Left lung (tissue), 4 donors: ENCODE measurements at regions not wholly inside any gene's neighbourhood (a gene's known extent, or its start where the extent isn't known, plus 50 kb on each side); places are given as distances from the start of the nearest gene placed in this dataset.

Experiments used
- ATAC-seq: fragments of 200-7000 bp; cut with Tn5 transposase; one replicate; pipeline ENCODE4 v1.9.1; 2020; ENCODE audit warnings: moderate library complexity
- DNase-seq, 4 donors: peaks; one replicate each; pipeline ENCODE4 v3.0.0-alpha.2; 2013 to 2020
- H3K27ac ChIP-seq, 2 donors: fragments of 200-600 bp; sonication (generic) in 1 of 2; one replicate each; pipeline versions ENCODE4 v1.5.0 to v1.8.0; 2020 to 2021
- H3K27me3 ChIP-seq, 2 donors: fragments of 200-600 bp; sonication (generic) in 1 of 2; one replicate each; pipeline versions ENCODE4 v1.5.0 to v1.8.0; 2020 to 2021
- H3K36me3 ChIP-seq, 2 donors: fragments of 200-600 bp; sonication (generic) in 1 of 2; one replicate each; pipeline versions ENCODE4 v1.5.0 to v1.8.0; 2020 to 2021
- H3K4me1 ChIP-seq, 2 donors: fragments of 200-600 bp; one replicate each; pipeline ENCODE4 v1.8.0; 2021
- H3K4me3 ChIP-seq, 2 donors: fragments of 200-600 bp; sonication (generic) in 1 of 2; one replicate each; pipeline versions ENCODE4 v1.5.0 to v1.8.0; 2020 to 2021; ENCODE audit warnings: mild to moderate bottlenecking in 1 of 2
- H3K9me3 ChIP-seq, 2 donors: fragments of 200-600 bp; sonication (generic) in 1 of 2; one replicate each; pipeline versions ENCODE4 v1.5.0 to v1.8.0; 2020 to 2021
- CTCF ChIP-seq, 2 donors: fragments of 200-600 bp; sonication (generic) in 1 of 2; IDR thresholded peaks; one replicate each; pipeline versions ENCODE4 v1.5.0 to v1.8.0; 2021; ENCODE audit warnings: antibody characterized with exemption in 2 of 2
- intact Hi-C, 2 donors: fragments of 100-400 bp; cut with DNase I; formaldehyde crosslinking; loops; one replicate each; pipeline versions ENCODE4 v1.11.2 to v1.14.2; 2022
- donor health status: DM: no; HTN: yes; CAD: no.
- donor health status: DM: no; HTN: no; CAD: no.

- Histone ChIP-seq H3K27ac (no peak overlapping the region), H3K27me3 (no peaks in the 10 kb centered on the region), H3K4me1 (no peaks in the 10 kb centered on the region), H3K4me3 (no peak overlapping the region), H3K36me3 (no peaks in the 10 kb centered on the region), H3K9me3 (peaks cover 0 to 12% of the 10 kb centered on the region in 2 donors)
- intact Hi-C loops, result no loop called here
- ATAC-seq (no peak), DNase-seq (no peak)
- TF ChIP-seq CTCF (IDR thresholded peaks at IDR 0.05), result no peak
Observed at GRCh38 chr2:54047658-54048057, 67.8 kb upstream of the ACYP2 start.

- H3K4me1 ChIP-seq, result no peaks in the 10 kb centered on the region
- H3K27ac ChIP-seq, result no peak overlapping the region
- intact Hi-C loops, result no loop called here
- DNase-seq (no peak), ATAC-seq (no peak)
- no peaks in the 10 kb centered on the region for H3K27me3 ChIP-seq
- TF ChIP-seq CTCF (IDR thresholded peaks at IDR 0.05), result no peak
- no peak overlapping the region for H3K4me3 ChIP-seq
- H3K36me3 ChIP-seq, result no peaks in the 10 kb centered on the region
- peaks cover 0 to 12% of the 10 kb centered on the region in 2 donors for H3K9me3 ChIP-seq
Observed at GRCh38 chr2:54047091-54047490, 68.3 kb upstream of the ACYP2 start.

- DNase-seq (no peak), ATAC-seq (peak; percentile 72)
- no peak overlapping the region for H3K4me3 ChIP-seq
- intact Hi-C loops, result no loop called here
- no peaks in the 10 kb centered on the region for H3K36me3 ChIP-seq
- no peak for TF ChIP-seq CTCF (IDR thresholded peaks at IDR 0.05)
- no peak overlapping the region for H3K27ac ChIP-seq
- no peaks in the 10 kb centered on the region for H3K4me1 ChIP-seq
- H3K27me3 ChIP-seq, result no peaks in the 10 kb centered on the region
- H3K9me3 ChIP-seq, result peaks cover 0 to 12% of the 10 kb centered on the region in 2 donors
Observed at GRCh38 chr2:54042897-54043620, 72.3 kb upstream of the PSME4 start.

GRCh38 chr2:54042341-54042740 is 71.5 kb upstream of the PSME4 start:
- DNase-seq (no peak), ATAC-seq (no peak)
- Histone ChIP-seq H3K9me3 (peaks cover 0 to 12% of the 10 kb centered on the region in 2 donors), H3K4me3 (no peak overlapping the region), H3K27me3 (no peaks in the 10 kb centered on the region), H3K4me1 (no peaks in the 10 kb centered on the region), H3K36me3 (no peaks in the 10 kb centered on the region), H3K27ac (no peak overlapping the region)
- intact Hi-C loops, result no loop called here
- TF ChIP-seq CTCF (IDR thresholded peaks at IDR 0.05), result no peak

GRCh38 chr2:54041135-54041534 is 70.3 kb upstream of the PSME4 start:
- intact Hi-C loops, result no loop called here
- DNase-seq (no peak), ATAC-seq (no peak)
- Histone ChIP-seq H3K27ac (no peak overlapping the region), H3K4me3 (no peak overlapping the region), H3K36me3 (no peaks in the 10 kb centered on the region), H3K4me1 (no peaks in the 10 kb centered on the region), H3K9me3 (peaks cover 0 to 12% of the 10 kb centered on the region in 2 donors), H3K27me3 (no peaks in the 10 kb centered on the region)
- no peak for TF ChIP-seq CTCF (IDR thresholded peaks at IDR 0.05)
